ENCODE measurements at regions not wholly inside any gene's neighbourhood (a gene's known extent, or its start where the extent isn't known, plus 50 kb on each side); places are given as distances from the start of the nearest gene placed in this dataset.
"Not testable (repeated sequence)": the region's sequence is repeated elsewhere in the genome, so short reads cannot be mapped to it uniquely, and the experiment has no call there.

- DNase-seq (ENCODE audit: low spot score), result no peak
Measured at GRCh38 chr7:69411018-69411417, 187.3 kb upstream of the AUTS2 start.

GRCh38 chr7:69411466-69411865 is 186.8 kb upstream of the AUTS2 start:
- DNase-seq (ENCODE audit: low spot score), result no peak

GRCh38 chr7:69412331-69413146 is 185.7 kb upstream of the AUTS2 start:
- no peak for DNase-seq (ENCODE audit: low spot score)

- DNase-seq (ENCODE audit: low spot score), result no peak
Measured at GRCh38 chr7:69414555-69414954, 183.7 kb upstream of the AUTS2 start.

GRCh38 chr7:69418869-69419670 is 179.2 kb upstream of the AUTS2 start:
- no peak for DNase-seq (ENCODE audit: low spot score)

- DNase-seq (ENCODE audit: low spot score), result no peak
Measured at GRCh38 chr7:69419934-69420333, 178.3 kb upstream of the AUTS2 start.

GRCh38 chr7:69422574-69422985 is 175.7 kb upstream of the AUTS2 start:
- DNase-seq (ENCODE audit: low spot score), result no peak

GRCh38 chr7:69426705-69427104 is 171.6 kb upstream of the AUTS2 start:
- no peak for DNase-seq (ENCODE audit: low spot score)

GRCh38 chr7:69428089-69428488 is 170.2 kb upstream of the AUTS2 start:
- DNase-seq (ENCODE audit: low spot score), result no peak

GRCh38 chr7:69429911-69430383 is 168.3 kb upstream of the AUTS2 start:
- no peak for DNase-seq (ENCODE audit: low spot score)

- no peak for DNase-seq (ENCODE audit: low spot score)
Measured at GRCh38 chr7:69430384-69431021, 167.8 kb upstream of the AUTS2 start.

- no peak for DNase-seq (ENCODE audit: low spot score)
Measured at GRCh38 chr7:69431626-69432025, 166.6 kb upstream of the AUTS2 start.

- not testable (repeated sequence) for DNase-seq (ENCODE audit: low spot score)
Measured at GRCh38 chr7:69432276-69432675, 166.0 kb upstream of the AUTS2 start.

- DNase-seq (ENCODE audit: low spot score), result no peak
Measured at GRCh38 chr7:69433081-69433480, 165.2 kb upstream of the AUTS2 start.

- DNase-seq (ENCODE audit: low spot score), result no peak
Measured at GRCh38 chr7:69434398-69434815, 163.9 kb upstream of the AUTS2 start.

GRCh38 chr7:69435711-69436110 is 162.6 kb upstream of the AUTS2 start:
- DNase-seq (ENCODE audit: low spot score), result no peak

GRCh38 chr7:69436946-69437345 is 161.3 kb upstream of the AUTS2 start:
- no peak for DNase-seq (ENCODE audit: low spot score)

GRCh38 chr7:69438584-69439412 is 159.5 kb upstream of the AUTS2 start:
- no peak for DNase-seq (ENCODE audit: low spot score)

- no peak for DNase-seq (ENCODE audit: low spot score)
Measured at GRCh38 chr7:69439636-69440325, 158.5 kb upstream of the AUTS2 start.

- no peak for DNase-seq (ENCODE audit: low spot score)
Measured at GRCh38 chr7:69440976-69441375, 157.3 kb upstream of the AUTS2 start.

- DNase-seq (ENCODE audit: low spot score), result no peak
Measured at GRCh38 chr7:69443136-69443535, 155.1 kb upstream of the AUTS2 start.

All from CD4-positive, alpha-beta T cell treated with Interleukin-2 at 100 ng/mL for 4 hours (primary cell).